GM21825 (cell line): ENCODE measurements at regions not wholly inside any gene's neighbourhood (a gene's known extent, or its start where the extent isn't known, plus 50 kb on each side); places are given as distances from the start of the nearest gene placed in this dataset.
"Not testable (repeated sequence)": the region's sequence is repeated elsewhere in the genome, so short reads cannot be mapped to it uniquely, and the experiment has no call there.

Source experiments
- ATAC-seq: cut with Tn5 transposase; IDR thresholded peaks from one replicate; pipeline ENCODE4 v1.9.1; 2021; ENCODE audit warnings: mild to moderate bottlenecking, moderate library complexity; ENCODE audit not compliant: unreplicated experiment

GRCh38 chrX:138875472-138875871, 164.0 kb upstream of the FGF13 start:
- no peak for ATAC-seq

DNA sequence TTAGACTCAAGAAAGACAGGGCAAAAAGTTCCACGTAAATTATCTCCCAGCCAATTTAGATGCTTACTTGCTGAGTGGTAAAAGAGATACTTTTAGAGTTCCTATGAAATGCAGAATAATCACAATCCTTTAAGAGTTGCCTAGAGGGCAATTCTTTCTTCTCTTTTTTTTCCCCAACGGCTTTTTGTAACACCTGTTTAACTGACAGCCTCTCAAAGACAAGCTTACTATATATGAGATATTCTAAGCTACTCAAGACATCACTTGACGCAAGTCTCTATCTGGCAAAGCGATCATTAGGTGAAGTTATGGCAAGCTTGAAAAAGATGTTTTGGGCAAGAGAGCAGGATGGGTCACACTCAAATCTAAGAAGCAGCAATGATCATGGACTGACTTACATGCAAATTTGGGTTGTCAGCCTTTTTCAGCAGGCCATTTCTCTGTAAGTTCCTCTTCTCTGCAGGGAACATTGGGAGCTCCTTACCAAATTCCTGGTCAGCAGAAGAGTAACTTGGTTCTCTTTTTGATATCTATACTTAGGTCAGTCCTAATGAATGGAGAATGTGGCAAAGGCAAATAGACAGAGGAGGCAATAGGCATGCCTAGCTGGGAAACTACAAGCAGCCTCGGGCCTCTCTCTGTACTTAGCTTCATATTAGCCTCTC, 162.9 kb upstream of the FGF13 start:
- ATAC-seq = no peak

DNA sequence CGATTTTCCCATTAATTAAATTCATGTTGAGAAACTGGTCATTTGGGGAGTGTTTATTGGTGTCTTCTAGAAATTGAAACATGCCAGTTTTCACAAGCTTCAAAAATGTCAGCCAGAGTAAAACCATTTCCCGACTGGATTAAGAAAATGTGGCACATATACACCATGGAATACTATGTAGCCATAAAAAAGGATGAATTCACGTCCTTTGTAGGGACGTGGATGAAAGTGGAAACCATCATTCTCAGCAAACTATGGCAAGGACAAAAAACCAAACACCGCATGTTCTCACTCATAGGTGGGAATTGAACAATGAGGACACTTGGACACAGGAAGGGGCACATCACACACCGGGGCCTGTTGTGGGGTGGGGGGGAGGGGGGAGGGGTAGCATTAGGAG, 162.1 kb upstream of the FGF13 start:
- ATAC-seq = not testable (repeated sequence)

GRCh38 chrX:138872537-138872936, 161.0 kb upstream of the FGF13 start:
- no peak for ATAC-seq

DNA sequence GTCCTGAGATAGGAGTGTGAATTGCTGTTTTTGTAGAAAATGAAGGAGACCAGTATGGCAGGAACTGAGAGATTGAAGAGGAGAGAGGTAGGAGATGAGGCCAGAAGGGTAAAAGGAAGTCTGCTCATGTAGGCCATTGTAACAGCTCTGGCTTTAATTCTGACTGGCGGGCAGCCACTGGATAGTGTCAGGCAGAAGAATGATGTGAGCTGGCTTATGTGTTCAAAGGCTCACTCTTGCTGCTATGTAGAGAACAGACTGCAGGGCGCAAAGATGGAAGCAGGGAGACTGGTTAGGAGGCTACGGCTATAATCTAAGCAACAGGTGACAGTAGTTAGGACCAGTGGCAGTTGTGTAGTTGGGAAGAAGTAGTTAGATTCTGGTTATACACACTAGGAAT, 160.2 kb upstream of the FGF13 start:
- ATAC-seq = no peak

DNA sequence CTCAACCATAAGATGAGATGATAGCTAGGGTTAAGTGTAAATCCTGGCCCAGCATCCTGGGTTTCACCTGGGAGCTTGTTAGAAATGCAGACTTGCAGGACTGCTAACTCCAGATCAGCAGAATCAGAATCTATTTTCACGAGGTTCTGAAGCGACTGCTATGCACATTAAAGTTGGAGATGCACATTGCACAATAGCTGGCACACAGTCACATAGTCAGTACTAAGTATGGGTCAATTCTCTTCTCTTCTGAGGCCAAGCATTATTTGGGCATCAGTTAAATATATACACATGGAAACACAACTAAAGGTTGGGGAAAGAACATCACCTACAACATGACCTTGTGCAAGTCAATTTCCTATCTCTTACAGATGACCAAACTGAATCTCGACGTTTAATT, 155.1 kb upstream of the FGF13 start:
- no peak for ATAC-seq

DNA sequence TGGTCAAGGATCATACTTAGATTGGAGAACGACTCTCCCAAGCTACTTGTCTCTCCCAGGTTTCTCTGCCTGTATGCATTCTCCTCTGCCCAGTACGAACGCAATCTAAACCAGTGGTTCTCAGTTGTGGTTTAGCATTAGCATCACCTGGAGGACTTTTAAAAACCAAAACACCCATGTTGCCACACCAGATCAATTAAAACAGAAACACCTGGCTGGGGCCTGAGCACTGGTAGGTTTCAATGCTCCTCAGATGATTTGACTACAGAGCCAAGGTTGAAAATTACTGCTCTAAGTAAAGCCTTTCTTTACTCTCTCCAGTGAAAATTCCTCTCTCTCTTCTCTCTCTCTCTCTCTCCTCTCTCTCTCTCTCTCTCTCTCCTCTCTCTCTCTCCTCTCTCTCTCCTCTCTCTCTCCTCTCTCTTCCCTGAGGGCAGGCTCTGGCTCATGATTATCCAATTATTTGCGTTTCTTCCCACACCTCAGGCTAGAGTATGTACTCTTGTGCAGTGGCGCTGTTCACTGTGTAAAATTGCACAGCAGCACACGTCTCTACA, 153.7 kb upstream of the FGF13 start:
- ATAC-seq = no peak

DNA sequence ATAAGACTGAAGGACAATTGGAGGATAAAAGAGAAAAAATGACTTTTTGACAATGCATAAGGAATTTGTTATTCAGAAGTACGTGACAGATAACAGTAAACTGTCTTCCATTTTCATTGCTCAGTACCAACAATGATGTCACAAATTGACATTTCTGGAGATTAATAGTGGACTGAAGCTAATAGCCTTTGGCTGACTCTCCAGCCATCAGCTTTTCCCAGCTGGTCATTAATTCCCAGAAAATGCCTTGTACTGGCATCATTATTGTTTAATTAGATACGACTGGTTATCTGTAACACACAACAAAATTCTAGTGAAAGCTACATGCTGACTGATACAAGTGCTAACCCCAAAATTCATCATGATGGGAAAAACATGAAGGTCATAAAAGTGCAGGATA, 147.9 kb upstream of the FGF13 start:
- no peak for ATAC-seq

- no peak for ATAC-seq
Observed at GRCh38 chrX:138858951-138859350, 147.4 kb upstream of the FGF13 start.

DNA sequence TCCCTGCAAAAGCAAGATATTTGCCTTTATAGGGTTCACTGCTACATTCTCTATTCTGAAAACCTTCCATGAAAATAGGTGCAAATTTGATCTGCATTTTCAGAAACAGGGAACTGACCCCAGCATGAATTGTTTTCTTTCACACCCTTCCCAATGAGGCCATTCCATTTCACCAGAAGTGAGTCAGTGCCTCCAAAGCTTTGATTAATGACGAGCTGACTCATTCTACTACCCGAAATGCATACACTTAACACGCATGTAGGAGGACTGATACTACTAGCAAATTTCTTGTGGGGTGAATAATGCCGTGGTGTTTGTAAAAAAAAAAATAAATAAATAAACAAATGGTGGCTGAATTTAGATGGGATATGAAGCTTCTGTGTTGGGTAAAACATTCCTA, 146.9 kb upstream of the FGF13 start:
- no peak for ATAC-seq

GRCh38 chrX:138856881-138857604, 145.5 kb upstream of the FGF13 start:
- no peak for ATAC-seq

DNA sequence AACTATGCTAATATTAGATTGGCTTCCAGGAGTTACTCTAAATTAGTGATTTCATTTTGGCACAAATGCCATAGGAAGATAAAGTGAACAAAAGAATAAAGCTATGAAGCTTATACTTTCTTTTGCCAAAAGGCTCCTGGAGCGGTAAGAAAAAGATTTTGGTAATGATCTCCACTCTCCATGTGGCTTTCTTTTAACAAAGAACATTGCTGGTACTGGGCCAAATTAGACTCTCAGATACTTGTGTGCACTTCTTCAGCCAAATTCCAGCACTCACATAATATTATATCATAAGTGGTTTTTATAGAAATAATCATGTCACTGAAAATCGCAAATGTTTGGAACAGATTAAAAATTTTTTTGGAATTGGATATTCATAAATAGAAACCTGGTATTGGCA, 142.4 kb upstream of the FGF13 start:
- ATAC-seq = no peak

GRCh38 chrX:138849521-138849920, 138.0 kb upstream of the FGF13 start:
- no peak for ATAC-seq

GRCh38 chrX:138847930-138848329, 136.4 kb upstream of the FGF13 start:
- ATAC-seq = no peak

DNA sequence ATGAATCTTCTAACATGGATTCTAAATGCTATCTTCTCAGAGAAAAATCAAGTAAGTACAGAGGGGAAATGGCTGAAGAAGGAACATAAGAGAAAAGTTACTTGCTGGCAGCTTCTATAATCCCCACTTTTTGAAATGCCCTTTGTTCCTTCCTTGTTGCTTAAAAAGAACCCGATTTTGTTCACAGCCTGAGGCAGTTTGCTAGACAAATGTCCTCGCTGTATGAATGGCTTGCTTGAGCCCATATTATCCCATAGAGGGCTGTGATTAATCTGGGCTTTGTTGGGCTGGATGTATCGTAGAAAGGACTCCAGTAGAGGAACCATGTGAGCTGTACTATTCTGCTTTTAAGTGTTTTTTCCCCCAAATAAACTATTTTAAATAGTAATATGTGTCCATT, 134.3 kb upstream of the FGF13 start:
- ATAC-seq = no peak

DNA sequence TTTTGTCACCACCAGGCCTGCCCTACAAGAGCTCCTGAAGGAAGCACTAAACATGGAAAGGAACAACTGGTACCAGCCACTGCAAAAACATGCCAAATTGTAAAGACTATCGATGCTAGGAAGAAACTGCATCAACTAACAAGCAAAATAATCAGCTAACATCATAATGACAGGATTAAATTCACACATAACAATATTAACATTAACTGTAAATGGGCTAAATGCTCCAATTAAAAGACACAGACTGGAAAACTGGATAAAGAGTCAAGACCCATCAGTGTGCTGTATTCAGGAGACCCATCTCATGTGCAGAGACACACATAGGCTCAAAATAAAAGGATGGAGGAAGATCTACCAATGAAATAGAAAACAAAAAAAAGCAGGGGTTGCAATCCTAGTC, 95.9 kb upstream of the FGF13 start:
- not testable (repeated sequence) for ATAC-seq

GRCh38 chrX:138794246-138794645, 82.7 kb upstream of the FGF13 start:
- ATAC-seq = no peak

GRCh38 chrX:138791551-138791950, 80.0 kb upstream of the FGF13 start:
- ATAC-seq = no peak

DNA sequence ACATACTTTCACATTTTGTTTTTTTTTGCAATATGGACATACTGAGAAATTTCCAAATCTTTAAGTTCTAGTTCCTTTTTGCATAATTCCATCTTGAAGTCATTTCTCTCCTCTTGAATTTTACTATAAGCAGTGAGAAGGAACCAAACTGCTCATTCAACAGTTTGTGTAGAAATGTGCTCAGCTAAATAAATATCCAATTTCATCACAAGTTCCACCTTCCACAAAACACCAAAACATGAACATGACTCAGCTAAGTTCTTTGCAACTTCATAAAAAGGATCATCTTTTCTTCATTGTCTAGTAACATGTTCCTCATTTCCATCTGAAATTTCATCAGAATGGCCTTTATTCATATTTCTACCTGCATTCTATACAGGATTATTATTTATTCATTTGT, 77.3 kb upstream of the FGF13 start:
- ATAC-seq = no peak

GRCh38 chrX:138778576-138778909, 67.0 kb upstream of the FGF13 start:
- ATAC-seq = not testable (repeated sequence)

DNA sequence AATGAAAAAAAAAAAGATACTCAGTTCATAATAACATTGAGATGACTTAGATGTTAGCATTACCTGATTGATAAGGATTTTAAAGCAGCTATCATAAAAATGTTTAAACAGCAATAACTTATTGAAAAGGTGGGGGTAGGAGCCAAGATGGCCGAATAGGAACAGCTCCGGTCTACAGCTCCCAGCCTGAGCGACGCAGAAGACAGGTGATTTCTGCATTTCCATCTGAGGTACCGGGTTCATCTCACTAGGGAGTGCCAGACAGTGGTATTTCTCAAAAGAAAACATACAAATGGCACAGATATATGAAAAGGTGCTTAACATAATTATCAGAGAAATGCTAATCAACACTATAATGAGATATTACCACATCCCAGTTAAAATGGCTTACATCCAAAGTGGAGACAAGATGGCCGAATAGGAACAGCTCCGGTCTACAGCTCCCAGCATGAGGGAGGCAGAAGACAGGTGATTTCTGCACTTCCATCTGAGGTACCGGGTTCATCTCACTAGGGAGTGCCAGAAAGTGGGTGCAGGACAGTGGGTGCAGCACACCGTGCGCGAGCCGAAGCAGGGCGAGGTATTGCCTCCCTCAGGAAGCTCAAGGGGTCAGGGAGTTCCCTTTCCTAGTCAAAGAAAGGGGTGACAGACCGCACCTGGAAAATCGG, 66.5 kb upstream of the FGF13 start:
- ATAC-seq = not testable (repeated sequence)

DNA sequence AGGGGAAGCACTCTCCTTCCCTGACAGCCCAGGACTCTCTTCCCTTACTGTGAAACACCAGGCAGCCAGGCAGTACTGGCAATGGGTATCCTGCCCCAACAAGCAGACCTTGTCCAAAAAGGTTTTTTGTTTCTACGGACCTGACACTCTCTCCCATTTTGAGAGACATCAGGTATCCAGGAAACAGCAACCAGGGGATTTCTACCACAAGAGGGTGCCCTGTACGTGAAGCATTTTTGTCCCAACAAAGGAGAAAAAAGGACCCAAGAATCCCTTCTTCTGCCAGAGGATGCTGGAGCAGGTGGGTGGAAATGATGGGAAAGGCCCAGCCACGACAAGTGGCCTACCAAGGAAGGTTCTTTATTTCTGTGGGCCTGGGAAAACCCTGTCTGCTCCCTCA, 65.7 kb upstream of the FGF13 start:
- ATAC-seq = no peak
